Naive B cell (primary cell): ENCODE measurements at regions not wholly inside any gene's neighbourhood (a gene's known extent, or its start where the extent isn't known, plus 50 kb on each side); places are given as distances from the start of the nearest gene placed in this dataset.
"Not testable (repeated sequence)": the region's sequence is repeated elsewhere in the genome, so short reads cannot be mapped to it uniquely, and the experiment has no call there.

Experiments used
- ATAC-seq, 2 donors: fragments of 150-1000 bp; cut with Tn5 transposase; 2 replicates each; pipeline ENCODE4 v1.10.0; 2021; ENCODE audit warnings: low read depth in 2 of 2, mild to moderate bottlenecking in 2 of 2, moderate library complexity in 2 of 2
- DNase-seq: peaks from one replicate; pipeline ENCODE4 v3.0.0; 2022
- H3K27ac Mint-ChIP-seq, 6 donors: one replicate each; pipeline ENCODE4 v1.8.0; 2020 to 2022; ENCODE audit warnings: mild to moderate bottlenecking in 6 of 6, mixed read lengths in 6 of 6, moderate library complexity in 5 of 6, inconsistent platforms in 2 of 6
- H3K27me3 Mint-ChIP-seq, 3 donors: one replicate each; pipeline ENCODE4 v1.8.0; 2021 to 2022; ENCODE audit warnings: mixed read lengths in 3 of 3, mild to moderate bottlenecking in 1 of 3
- H3K36me3 Mint-ChIP-seq, 2 donors: one replicate each; pipeline ENCODE4 v1.8.0; 2020 to 2022; ENCODE audit warnings: mixed read lengths in 2 of 2, inconsistent platforms in 1 of 2, mild to moderate bottlenecking in 1 of 2
- H3K4me1 Mint-ChIP-seq, 3 donors: one replicate each; pipeline ENCODE4 v1.8.0; 2020 to 2022; ENCODE audit warnings: mixed read lengths in 3 of 3, inconsistent platforms in 1 of 3, mild to moderate bottlenecking in 1 of 3, moderate library complexity in 1 of 3
- H3K4me3 Mint-ChIP-seq, 8 donors: one replicate each; pipeline ENCODE4 v1.8.0; 2020 to 2022; ENCODE audit warnings: mild to moderate bottlenecking in 8 of 8, mixed read lengths in 8 of 8, moderate library complexity in 8 of 8, inconsistent platforms in 2 of 8
- H3K9me3 Mint-ChIP-seq, 7 donors: one replicate each; pipeline ENCODE4 v1.8.0; 2020 to 2022; ENCODE audit warnings: mixed read lengths in 7 of 7, mild to moderate bottlenecking in 5 of 7, inconsistent platforms in 2 of 7, moderate library complexity in 1 of 7

DNA sequence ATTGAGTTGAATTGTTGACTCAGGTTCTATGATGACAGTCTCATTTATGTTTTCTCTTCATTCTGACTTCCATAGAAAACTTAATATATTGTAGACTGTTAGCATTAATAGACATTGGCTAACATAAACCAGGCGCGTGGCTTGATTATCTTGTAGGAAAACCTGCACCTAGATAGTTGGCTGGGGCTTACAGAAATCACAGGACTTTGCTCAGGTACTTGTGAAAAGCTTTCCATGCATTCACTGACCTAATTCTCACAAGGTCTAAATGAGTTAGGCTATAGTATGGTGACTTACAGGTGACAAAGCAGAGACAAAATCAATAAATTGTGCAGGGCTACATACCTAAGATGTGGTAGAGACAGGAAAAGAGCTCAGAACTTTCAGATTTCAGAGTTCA is 212.8 kb downstream of the GPAT3 start:
- no peaks in the 10 kb centered on the region for H3K36me3 Mint-ChIP-seq
- peaks cover 5 to 18% (median 16%) of the 10 kb centered on the region in 3 donors for H3K27me3 Mint-ChIP-seq
- no peak for DNase-seq
- H3K9me3 Mint-ChIP-seq, result peaks cover 0 to 5% (median 0%) of the 10 kb centered on the region in 7 donors
- no peak overlapping the region for H3K4me3 Mint-ChIP-seq
- no peak overlapping the region for H3K27ac Mint-ChIP-seq
- no peak for ATAC-seq
- H3K4me1 Mint-ChIP-seq, result no peaks in the 10 kb centered on the region

DNA sequence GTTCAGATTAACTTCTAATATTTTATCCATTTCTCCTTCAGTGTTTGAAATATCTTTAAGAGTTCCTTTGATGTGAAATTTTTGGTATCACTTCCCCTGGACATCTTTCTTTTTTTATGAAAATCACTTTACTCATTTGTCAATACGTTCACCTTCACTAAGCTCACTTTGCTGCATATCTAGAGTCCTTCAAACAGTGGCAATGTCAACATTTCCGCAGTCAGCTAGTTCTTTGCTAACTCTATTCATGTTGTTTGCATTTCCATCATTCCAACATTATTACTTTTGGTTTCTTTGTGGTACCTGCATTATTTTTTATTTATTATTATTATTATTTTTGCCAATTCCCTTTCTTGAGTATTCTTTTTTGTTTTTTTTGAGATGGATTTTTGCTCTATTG is 203.0 kb downstream of the GPAT3 start:
- no peak overlapping the region for H3K4me3 Mint-ChIP-seq
- H3K27ac Mint-ChIP-seq, result no peak overlapping the region
- no peaks in the 10 kb centered on the region for H3K4me1 Mint-ChIP-seq
- H3K27me3 Mint-ChIP-seq, result peaks cover 20 to 32% (median 21%) of the 10 kb centered on the region in 3 donors
- ATAC-seq, result no peak
- peaks cover 0 to 1% (median 0%) of the 10 kb centered on the region in 7 donors for H3K9me3 Mint-ChIP-seq
- no peaks in the 10 kb centered on the region for H3K36me3 Mint-ChIP-seq
- DNase-seq, result no peak

DNA sequence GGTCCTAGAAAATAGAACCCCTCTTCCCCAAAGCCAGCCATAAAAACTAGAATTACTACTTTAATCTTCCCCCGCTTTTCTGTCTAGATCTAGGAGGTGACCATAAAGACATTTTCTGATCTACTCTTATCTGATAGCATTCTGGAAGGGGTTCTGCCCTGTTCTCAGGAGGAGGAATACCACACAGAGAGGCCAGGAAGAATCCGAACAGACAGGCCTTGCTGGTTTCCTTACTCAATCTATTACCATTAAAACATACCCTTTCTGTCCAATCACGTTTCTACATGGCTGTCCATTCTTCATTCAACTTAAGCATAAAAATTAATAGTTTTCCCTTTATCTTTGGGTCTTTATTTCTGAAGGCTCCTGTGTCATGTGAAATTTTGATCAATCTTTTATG is 198.7 kb downstream of the GPAT3 start:
- DNase-seq (no peak), ATAC-seq (no peak)
- no peak overlapping the region for H3K27ac Mint-ChIP-seq
- H3K27me3 Mint-ChIP-seq, result peaks cover 12 to 20% (median 16%) of the 10 kb centered on the region in 3 donors
- H3K9me3 Mint-ChIP-seq, result peaks cover 4 to 20% (median 9%) of the 10 kb centered on the region in 7 donors
- no peak overlapping the region for H3K4me3 Mint-ChIP-seq
- no peaks in the 10 kb centered on the region for H3K36me3 Mint-ChIP-seq
- no peaks in the 10 kb centered on the region for H3K4me1 Mint-ChIP-seq

- no peak overlapping the region for H3K27ac Mint-ChIP-seq
- H3K36me3 Mint-ChIP-seq, result no peaks in the 10 kb centered on the region
- H3K27me3 Mint-ChIP-seq, result peaks cover 16 to 20% (median 16%) of the 10 kb centered on the region in 3 donors
- DNase-seq (no peak), ATAC-seq (no peak)
- H3K4me1 Mint-ChIP-seq, result no peaks in the 10 kb centered on the region
- H3K9me3 Mint-ChIP-seq, result peaks cover 4 to 25% (median 12%) of the 10 kb centered on the region in 7 donors
- H3K4me3 Mint-ChIP-seq, result no peak overlapping the region
These were observed 196.3 kb downstream of the GPAT3 start for GRCh38 chr4:83732114-83732635.

GRCh38 chr4:83731609-83732008 is 195.7 kb downstream of the GPAT3 start:
- DNase-seq, result no peak
- Mint-ChIP-seq H3K9me3 (peaks cover 4 to 25% (median 12%) of the 10 kb centered on the region in 7 donors), H3K27me3 (peaks cover 18 to 24% (median 20%) of the 10 kb centered on the region in 3 donors), H3K27ac (no peak overlapping the region), H3K4me3 (no peak overlapping the region), H3K36me3 (no peaks in the 10 kb centered on the region), H3K4me1 (no peaks in the 10 kb centered on the region)
- ATAC-seq, result no peak

DNA sequence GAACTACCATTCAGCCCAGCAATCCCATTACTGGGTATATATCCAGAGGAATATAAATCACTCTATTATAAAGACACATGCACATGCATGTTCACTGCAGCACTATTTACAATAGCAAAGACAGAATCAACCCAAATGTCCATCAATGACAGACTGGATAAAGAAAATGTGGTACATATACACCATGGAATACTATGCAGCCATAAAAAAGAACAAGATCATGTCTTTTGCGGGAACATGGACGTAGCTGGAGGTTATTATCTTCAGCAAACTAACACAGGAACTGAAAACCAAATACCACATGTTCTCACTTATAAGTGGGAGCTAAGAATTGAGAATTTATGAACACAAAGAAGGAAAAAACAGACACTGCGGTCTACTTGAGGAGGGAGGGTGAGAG is 195.1 kb downstream of the GPAT3 start:
- Mint-ChIP-seq H3K9me3 (peaks cover 4 to 25% (median 12%) of the 10 kb centered on the region in 7 donors), H3K27ac (peak overlapping the region in 1 of 6 donors; percentile 70), H3K27me3 (peaks cover 13 to 18% (median 16%) of the 10 kb centered on the region in 3 donors)
- not testable (repeated sequence) for H3K4me3 Mint-ChIP-seq, DNase-seq, H3K4me1 Mint-ChIP-seq, H3K36me3 Mint-ChIP-seq, ATAC-seq

DNA sequence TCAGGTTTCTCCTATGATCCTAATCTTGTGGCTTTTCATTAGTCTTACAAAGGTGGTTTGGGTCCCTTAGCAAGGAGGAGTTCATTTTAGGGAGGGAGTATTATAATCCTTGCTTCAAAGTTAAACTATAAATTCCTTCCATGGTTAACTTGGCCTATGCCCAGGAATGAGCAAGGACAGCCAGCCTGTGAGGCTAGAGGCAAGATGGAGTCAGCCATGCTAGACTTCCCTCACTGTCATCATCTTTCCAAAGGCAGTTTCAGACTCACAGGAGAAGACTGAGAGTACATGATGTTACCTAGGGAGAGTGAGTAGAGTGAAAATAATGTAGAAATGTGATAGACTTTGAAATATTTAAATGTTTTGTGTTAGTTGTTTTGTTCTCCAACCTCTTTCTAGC is 192.3 kb downstream of the GPAT3 start:
- Mint-ChIP-seq H3K27ac (no peak overlapping the region), H3K27me3 (peaks cover 17 to 22% (median 21%) of the 10 kb centered on the region in 3 donors), H3K9me3 (peaks cover 6 to 25% (median 12%) of the 10 kb centered on the region in 7 donors), H3K4me1 (no peaks in the 10 kb centered on the region), H3K4me3 (no peak overlapping the region), H3K36me3 (no peaks in the 10 kb centered on the region)
- ATAC-seq, result no peak
- DNase-seq, result no peak

- ATAC-seq (no peak), DNase-seq (no peak)
- peak overlapping the region in 1 of 6 donors; percentile 28 for H3K27ac Mint-ChIP-seq
- no peak overlapping the region for H3K4me3 Mint-ChIP-seq
- H3K4me1 Mint-ChIP-seq, result no peaks in the 10 kb centered on the region
- peaks cover 5 to 15% (median 7%) of the 10 kb centered on the region in 7 donors for H3K9me3 Mint-ChIP-seq
- no peaks in the 10 kb centered on the region for H3K36me3 Mint-ChIP-seq
- peaks cover 21 to 32% (median 30%) of the 10 kb centered on the region in 3 donors for H3K27me3 Mint-ChIP-seq
These were observed 189.6 kb downstream of the GPAT3 start for GRCh38 chr4:83725336-83726085.

DNA sequence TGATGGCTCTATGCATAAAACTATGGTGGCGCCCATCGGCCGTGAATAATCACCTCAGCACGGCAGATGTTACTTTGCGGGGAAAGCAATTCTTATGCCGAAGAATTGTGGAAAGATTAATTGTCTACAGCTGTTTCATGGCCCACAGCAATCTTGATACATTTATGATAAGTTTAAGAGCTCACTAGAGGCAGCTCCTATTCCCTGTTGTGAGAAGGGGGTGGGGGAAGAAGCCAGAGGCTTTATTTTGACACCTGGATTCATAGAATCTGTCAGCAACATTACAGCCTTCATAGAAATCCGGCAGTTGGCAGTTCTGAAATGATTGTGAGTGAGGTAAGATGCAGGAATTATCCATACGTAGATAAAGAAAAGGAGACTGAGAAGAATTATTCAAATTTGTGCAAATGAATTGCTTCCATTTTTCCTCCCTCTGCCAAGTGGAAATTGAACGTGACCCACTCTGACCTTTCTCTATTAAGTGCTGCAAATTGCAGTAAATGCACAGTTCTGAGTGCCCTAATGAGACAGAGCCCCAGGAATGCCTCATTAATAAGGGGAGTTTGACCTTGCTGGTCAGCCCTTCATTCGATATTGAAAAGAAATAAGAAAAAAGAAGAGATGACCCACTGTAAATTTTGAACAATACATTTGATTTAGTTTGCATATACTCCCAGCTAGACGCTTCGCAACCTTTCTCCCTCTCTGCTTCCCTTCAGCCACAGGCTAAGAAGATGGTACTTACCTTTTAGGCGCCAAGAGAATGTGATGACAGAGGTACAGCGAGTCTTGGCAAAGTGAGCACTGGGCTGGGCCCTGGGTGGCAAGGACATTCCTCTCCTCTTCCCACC is 188.8 kb downstream of the GPAT3 start:
- Mint-ChIP-seq H3K4me1 (no peaks in the 10 kb centered on the region), H3K9me3 (peaks cover 0 to 7% (median 3%) of the 10 kb centered on the region in 7 donors), H3K27ac (no peak overlapping the region), H3K4me3 (no peak overlapping the region), H3K27me3 (peaks cover 21 to 32% (median 30%) of the 10 kb centered on the region in 3 donors), H3K36me3 (no peaks in the 10 kb centered on the region)
- no peak for ATAC-seq
- DNase-seq, result no peak

DNA sequence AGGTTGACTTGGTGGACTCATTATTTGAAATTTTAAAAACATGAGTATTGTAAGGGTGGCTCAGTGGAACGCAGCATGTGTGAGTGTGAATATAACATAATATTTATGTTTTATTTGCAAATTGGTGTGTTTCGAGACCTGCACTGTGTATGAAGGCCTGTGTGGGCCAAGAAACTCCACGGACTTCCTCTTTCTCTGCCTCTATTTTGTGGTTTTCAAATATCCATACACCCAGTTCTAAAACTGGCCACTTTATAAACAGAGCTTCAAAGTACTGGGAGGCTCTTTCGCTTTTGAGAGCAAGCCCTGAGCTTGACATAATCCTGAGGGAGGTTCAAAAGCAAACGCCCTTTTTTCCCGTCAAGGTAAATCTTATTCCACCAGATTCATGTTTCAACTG is 187.7 kb downstream of the GPAT3 start:
- ATAC-seq (no peak), DNase-seq (no peak)
- Mint-ChIP-seq H3K27me3 (peaks cover 20 to 32% (median 30%) of the 10 kb centered on the region in 3 donors), H3K9me3 (peaks cover 0 to 3% (median 0%) of the 10 kb centered on the region in 7 donors), H3K27ac (no peak overlapping the region), H3K4me1 (no peaks in the 10 kb centered on the region), H3K36me3 (no peaks in the 10 kb centered on the region), H3K4me3 (no peak overlapping the region)

DNA sequence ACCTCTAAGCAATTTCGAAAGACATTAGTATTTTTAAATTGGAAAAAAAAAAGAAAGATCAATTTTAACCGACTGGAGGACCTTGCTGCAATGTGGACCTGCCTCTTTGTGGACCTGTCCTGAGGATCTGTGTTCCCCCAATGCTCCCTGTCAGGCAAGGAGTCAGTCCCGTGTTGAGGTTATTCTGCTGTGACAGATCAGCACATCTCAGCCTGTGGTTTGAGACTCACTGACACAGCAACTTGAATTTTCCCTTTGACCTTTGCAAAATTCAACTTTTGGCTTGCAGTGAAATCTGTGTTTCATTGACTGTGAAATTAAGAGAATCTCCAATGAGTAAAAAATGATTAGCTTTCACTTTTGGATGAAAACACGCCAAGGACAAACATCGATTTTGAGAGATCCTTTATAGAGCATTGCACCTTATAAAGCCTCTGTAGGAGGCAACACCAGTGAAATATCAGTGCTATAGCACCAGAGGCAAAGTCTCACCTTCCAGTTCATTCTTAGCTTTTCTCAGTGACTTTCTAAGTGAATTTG is 186.9 kb downstream of the GPAT3 start:
- no peaks in the 10 kb centered on the region for H3K4me1 Mint-ChIP-seq
- H3K27me3 Mint-ChIP-seq, result peaks cover 22 to 30% (median 29%) of the 10 kb centered on the region in 3 donors
- no peak overlapping the region for H3K4me3 Mint-ChIP-seq
- DNase-seq (no peak), ATAC-seq (no peak)
- no peaks in the 10 kb centered on the region for H3K36me3 Mint-ChIP-seq
- H3K9me3 Mint-ChIP-seq, result peaks cover 0 to 3% (median 0%) of the 10 kb centered on the region in 7 donors
- H3K27ac Mint-ChIP-seq, result no peak overlapping the region

GRCh38 chr4:83716874-83717273 is 181.0 kb downstream of the GPAT3 start:
- H3K4me3 Mint-ChIP-seq, result no peak overlapping the region
- H3K36me3 Mint-ChIP-seq, result no peaks in the 10 kb centered on the region
- DNase-seq (no peak), ATAC-seq (no peak)
- peaks cover 8 to 24% (median 10%) of the 10 kb centered on the region in 3 donors for H3K27me3 Mint-ChIP-seq
- H3K27ac Mint-ChIP-seq, result no peak overlapping the region
- H3K4me1 Mint-ChIP-seq, result no peaks in the 10 kb centered on the region
- peaks cover 0 to 2% (median 0%) of the 10 kb centered on the region in 7 donors for H3K9me3 Mint-ChIP-seq

- DNase-seq, result no peak
- no peak overlapping the region for H3K27ac Mint-ChIP-seq
- no peaks in the 10 kb centered on the region for H3K4me1 Mint-ChIP-seq
- H3K4me3 Mint-ChIP-seq, result no peak overlapping the region
- ATAC-seq, result no peak
- H3K9me3 Mint-ChIP-seq, result peaks cover 0 to 2% (median 0%) of the 10 kb centered on the region in 7 donors
- H3K27me3 Mint-ChIP-seq, result peaks cover 0 to 16% (median 0%) of the 10 kb centered on the region in 3 donors
- H3K36me3 Mint-ChIP-seq, result no peaks in the 10 kb centered on the region
These were observed 177.0 kb downstream of the GPAT3 start for GRCh38 chr4:83712890-83713289.
